ENCODE measurements at regions not wholly inside any gene's neighbourhood (a gene's known extent, or its start where the extent isn't known, plus 50 kb on each side); places are given as distances from the start of the nearest gene placed in this dataset.

DNA sequence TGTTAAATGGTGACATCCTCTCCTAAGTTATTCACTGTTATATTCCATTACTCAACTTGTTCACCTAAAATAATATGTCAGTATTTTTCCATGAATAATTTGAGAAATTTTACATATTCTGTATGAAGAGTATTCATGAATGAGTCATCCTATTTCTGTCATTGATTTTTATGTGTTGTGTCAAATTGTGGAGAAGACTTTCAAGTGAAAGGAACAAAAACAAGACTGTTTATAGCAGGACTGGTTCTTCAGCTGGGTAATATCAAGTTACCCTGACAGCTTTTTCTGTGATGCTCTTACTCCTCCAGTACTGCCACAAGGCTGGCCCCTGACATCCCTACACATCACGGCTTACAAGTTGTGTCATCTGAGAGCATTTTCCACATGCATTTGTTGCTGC is 847.7 kb downstream of the NCAM2 start:
- H3K36me3 Mint-ChIP-seq (ENCODE audit: insufficient read depth, unreplicated experiment): peaks cover 4% of the 10 kb centered on the region
- H3K27me3 Mint-ChIP-seq (ENCODE audit: insufficient read depth, unreplicated experiment): no peaks in the 10 kb centered on the region
- no peak for DNase-seq (ENCODE audit: unreplicated experiment)
- ChIA-PET CTCF (no interaction called here), POLR2A (no interaction called here)
- no peak for TF ChIP-seq CTCF (IDR thresholded peaks at IDR 0.05; ENCODE audit: unreplicated experiment)
- no peak overlapping the region for H3K4me3 Mint-ChIP-seq (ENCODE audit: unreplicated experiment)
- intact Hi-C loops (cut with micrococcal nuclease): no loop called here
- H3K4me1 Mint-ChIP-seq (ENCODE audit: insufficient read depth, unreplicated experiment): no peaks in the 10 kb centered on the region
- no peak overlapping the region for H3K27ac Mint-ChIP-seq (ENCODE audit: low read depth, unreplicated experiment)
- peaks cover 17% of the 10 kb centered on the region for H3K9me3 Mint-ChIP-seq (ENCODE audit: unreplicated experiment)
- BruUV-seq (replicated peaks): no TSS peak

- Mint-ChIP-seq H3K4me1 (ENCODE audit: insufficient read depth, unreplicated experiment) (peaks cover 6% of the 10 kb centered on the region), H3K27me3 (ENCODE audit: insufficient read depth, unreplicated experiment) (no peaks in the 10 kb centered on the region), H3K27ac (ENCODE audit: low read depth, unreplicated experiment) (no peak overlapping the region), H3K36me3 (ENCODE audit: insufficient read depth, unreplicated experiment) (no peaks in the 10 kb centered on the region), H3K9me3 (ENCODE audit: unreplicated experiment) (peaks cover 24% of the 10 kb centered on the region), H3K4me3 (ENCODE audit: unreplicated experiment) (no peak overlapping the region)
- no peak for TF ChIP-seq CTCF (IDR thresholded peaks at IDR 0.05; ENCODE audit: unreplicated experiment)
- no TSS peak for BruUV-seq (replicated peaks)
- ChIA-PET POLR2A (interaction anchor here (0.6 to 1.1 kb wide), 3 partner anchors 18 to 600 kb away, joined by 3 to 4 read pairs (median 4); no protein-coding TSS in a partner anchor), CTCF (interaction anchor here (0.6 kb wide), 1 partner anchor 71 kb away, joined by 3 read pairs; no protein-coding TSS in a partner anchor)
- intact Hi-C loops (cut with micrococcal nuclease): no loop called here
- no peak for DNase-seq (ENCODE audit: unreplicated experiment)
Measured at GRCh38 chr21:21851205-21851604, 853.0 kb downstream of the NCAM2 start.

DNA sequence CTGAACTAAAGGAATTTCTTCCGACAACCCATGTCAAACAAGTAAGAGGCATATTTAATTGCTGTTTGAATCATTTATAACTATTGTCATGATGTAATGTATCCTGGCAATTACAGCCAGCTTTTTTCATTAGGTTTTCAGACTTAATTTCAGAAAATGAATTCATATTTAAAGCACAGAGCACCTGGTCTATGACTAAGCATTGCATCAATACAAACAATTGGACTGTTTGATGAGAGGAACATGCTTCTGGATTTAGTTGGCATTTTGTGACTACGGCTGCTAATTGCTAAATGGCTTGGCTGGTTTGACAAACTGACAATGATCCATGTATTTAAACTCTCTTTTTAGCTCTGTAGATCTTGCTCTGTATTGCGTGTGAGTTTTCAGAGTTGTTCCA is 853.4 kb downstream of the NCAM2 start:
- DNase-seq (ENCODE audit: unreplicated experiment): peak; percentile 38
- peaks cover 24% of the 10 kb centered on the region for H3K9me3 Mint-ChIP-seq (ENCODE audit: unreplicated experiment)
- H3K27me3 Mint-ChIP-seq (ENCODE audit: insufficient read depth, unreplicated experiment): no peaks in the 10 kb centered on the region
- no peak for TF ChIP-seq CTCF (IDR thresholded peaks at IDR 0.05; ENCODE audit: unreplicated experiment)
- ChIA-PET POLR2A (interaction anchor here (0.6 to 1.1 kb wide), 3 partner anchors 17 to 601 kb away, joined by 3 to 4 read pairs (median 4); no protein-coding TSS in a partner anchor), CTCF (interaction anchor here (0.6 kb wide), 1 partner anchor 70 kb away, joined by 3 read pairs; no protein-coding TSS in a partner anchor)
- no peak overlapping the region for H3K4me3 Mint-ChIP-seq (ENCODE audit: unreplicated experiment)
- H3K4me1 Mint-ChIP-seq (ENCODE audit: insufficient read depth, unreplicated experiment): peaks cover 6% of the 10 kb centered on the region
- BruUV-seq (replicated peaks): no TSS peak
- H3K27ac Mint-ChIP-seq (ENCODE audit: low read depth, unreplicated experiment): peak overlapping the region; percentile 27
- no peaks in the 10 kb centered on the region for H3K36me3 Mint-ChIP-seq (ENCODE audit: insufficient read depth, unreplicated experiment)
- intact Hi-C loops (cut with micrococcal nuclease): no loop called here

- CTCF ChIA-PET: no interaction called here
Measured at GRCh38 chr21:21858502-21859334, 860.5 kb downstream of the NCAM2 start.

More at GRCh38 chr21:21858502-21859334, 860.5 kb downstream of the NCAM2 start:
- TF ChIP-seq CTCF (IDR thresholded peaks at IDR 0.05; ENCODE audit: unreplicated experiment): no peak
- H3K4me3 Mint-ChIP-seq (ENCODE audit: unreplicated experiment): no peak overlapping the region
- peaks cover 14% of the 10 kb centered on the region for H3K9me3 Mint-ChIP-seq (ENCODE audit: unreplicated experiment)
- no peak for DNase-seq (ENCODE audit: unreplicated experiment)
- H3K27ac Mint-ChIP-seq (ENCODE audit: low read depth, unreplicated experiment): no peak overlapping the region
- H3K36me3 Mint-ChIP-seq (ENCODE audit: insufficient read depth, unreplicated experiment): no peaks in the 10 kb centered on the region
- POLR2A ChIA-PET: interaction anchor here (0.6 kb wide), 1 partner anchor 89 kb away, joined by 5 read pairs; no protein-coding TSS in a partner anchor
- peaks cover 12% of the 10 kb centered on the region for H3K4me1 Mint-ChIP-seq (ENCODE audit: insufficient read depth, unreplicated experiment)
- BruUV-seq (replicated peaks): no TSS peak
- H3K27me3 Mint-ChIP-seq (ENCODE audit: insufficient read depth, unreplicated experiment): no peaks in the 10 kb centered on the region
- intact Hi-C loops (cut with micrococcal nuclease): no loop called here
